ENCODE measurements at regions not wholly inside any gene's neighbourhood (a gene's known extent, or its start where the extent isn't known, plus 50 kb on each side); places are given as distances from the start of the nearest gene placed in this dataset.

DNA sequence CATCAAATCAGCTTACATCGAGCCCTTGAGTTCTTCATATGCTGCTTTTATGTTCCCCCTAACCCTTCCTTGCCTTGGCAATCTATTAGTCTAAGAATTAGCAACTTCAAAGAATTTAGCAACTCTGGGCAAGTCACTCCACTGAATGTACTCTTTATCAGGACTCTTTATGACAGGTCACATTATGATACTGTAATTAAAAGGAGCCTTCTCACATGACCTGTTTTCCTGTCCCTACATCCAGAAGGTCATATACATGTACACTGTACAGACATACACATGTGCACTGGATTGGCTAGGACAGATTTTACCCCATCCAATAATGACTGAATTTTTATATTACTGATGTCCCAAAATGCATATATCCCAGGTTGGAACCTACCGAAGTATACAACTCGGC is 463.1 kb downstream of the SHQ1 start:
- H3K4me3 ChIP-seq (ENCODE audit: insufficient read depth, low read depth, low read length), result no peak overlapping the region
- no peak for DNase-seq
- H3K27me3 ChIP-seq (ENCODE audit: control insufficient read depth, insufficient read depth, low read length), result no peaks in the 10 kb centered on the region
- no peaks in the 10 kb centered on the region for H3K36me3 ChIP-seq (replicated peaks; ENCODE audit: control insufficient read depth, insufficient read depth, low read length)

GRCh38 chr3:72384602-72385001 is 463.6 kb downstream of the SHQ1 start:
- DNase-seq, result no peak
- Histone ChIP-seq H3K4me3 (ENCODE audit: insufficient read depth, low read depth, low read length) (no peak overlapping the region), H3K27me3 (ENCODE audit: control insufficient read depth, insufficient read depth, low read length) (no peaks in the 10 kb centered on the region), H3K36me3 (replicated peaks; ENCODE audit: control insufficient read depth, insufficient read depth, low read length) (no peaks in the 10 kb centered on the region)

DNA sequence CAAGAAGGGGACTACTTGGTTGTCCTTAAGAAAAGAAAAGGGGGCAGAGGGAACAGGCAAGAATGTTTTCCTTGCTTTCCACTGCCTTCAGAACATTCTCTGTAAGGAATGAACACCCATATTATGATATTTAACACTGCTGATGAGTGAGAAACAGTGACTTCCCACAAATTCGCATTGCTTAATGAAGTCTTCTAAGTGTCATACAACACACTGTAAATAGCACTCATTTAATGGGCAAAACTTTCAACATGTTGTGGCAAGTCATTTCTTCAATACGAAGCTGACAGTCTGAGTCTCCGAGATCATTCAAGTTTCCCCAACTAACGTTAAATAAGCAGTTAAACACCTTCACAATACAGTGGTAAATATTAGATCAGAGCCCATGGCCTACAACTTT is 464.4 kb downstream of the SHQ1 start:
- DNase-seq, result no peak
- Histone ChIP-seq H3K36me3 (replicated peaks; ENCODE audit: control insufficient read depth, insufficient read depth, low read length) (no peaks in the 10 kb centered on the region), H3K27me3 (ENCODE audit: control insufficient read depth, insufficient read depth, low read length) (no peaks in the 10 kb centered on the region), H3K4me3 (ENCODE audit: insufficient read depth, low read depth, low read length) (no peak overlapping the region)

DNA sequence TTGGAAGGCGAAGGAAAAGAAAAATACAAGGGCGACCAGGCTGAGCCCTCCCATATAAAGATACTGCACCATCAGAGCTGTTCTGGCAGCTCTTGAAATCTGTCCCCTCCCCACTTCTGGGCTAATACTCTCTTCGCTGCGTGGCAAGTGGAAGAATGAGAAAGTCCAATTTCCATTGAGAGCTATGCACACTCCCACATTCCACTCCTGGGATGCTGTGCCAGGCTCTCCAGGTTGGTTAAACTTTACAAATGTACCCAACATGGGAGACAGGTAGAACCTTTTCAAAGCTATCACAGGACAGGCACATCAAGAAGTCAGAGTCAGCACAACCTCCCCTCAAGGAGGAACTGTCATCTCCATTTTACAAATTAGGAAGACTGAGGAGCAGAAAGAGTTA is 465.0 kb downstream of the SHQ1 start:
- Histone ChIP-seq H3K4me3 (ENCODE audit: insufficient read depth, low read depth, low read length) (no peak overlapping the region), H3K36me3 (replicated peaks; ENCODE audit: control insufficient read depth, insufficient read depth, low read length) (peaks cover 3% of the 10 kb centered on the region; the same call in 1 of the 2 replicates), H3K27me3 (ENCODE audit: control insufficient read depth, insufficient read depth, low read length) (no peaks in the 10 kb centered on the region)
- no peak for DNase-seq

DNA sequence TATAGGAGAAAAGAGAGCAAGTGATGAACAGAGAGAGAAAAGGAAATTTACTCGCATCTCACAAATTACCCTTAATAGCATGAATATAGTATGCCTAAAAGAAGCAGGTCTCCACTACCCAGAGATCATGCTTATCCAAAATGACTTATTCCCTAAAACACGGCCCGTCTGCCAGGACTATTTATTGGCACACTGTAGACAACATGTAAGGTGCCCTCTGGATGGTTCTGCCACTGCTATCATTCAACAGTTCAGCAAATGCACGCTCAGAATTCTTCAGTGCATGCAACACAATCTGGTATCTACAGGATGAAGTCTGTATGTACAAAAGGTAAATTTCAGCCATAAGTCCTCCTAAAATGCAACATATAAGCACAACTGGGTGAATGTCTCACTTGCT is 465.8 kb downstream of the SHQ1 start:
- DNase-seq, result no peak
- peaks cover 3% of the 10 kb centered on the region; the same call in 1 of the 2 replicates for H3K36me3 ChIP-seq (replicated peaks; ENCODE audit: control insufficient read depth, insufficient read depth, low read length)
- no peaks in the 10 kb centered on the region for H3K27me3 ChIP-seq (ENCODE audit: control insufficient read depth, insufficient read depth, low read length)
- H3K4me3 ChIP-seq (ENCODE audit: insufficient read depth, low read depth, low read length), result no peak overlapping the region

- no peak overlapping the region for H3K4me3 ChIP-seq (ENCODE audit: insufficient read depth, low read depth, low read length)
- H3K36me3 ChIP-seq (replicated peaks; ENCODE audit: control insufficient read depth, insufficient read depth, low read length), result peaks cover 3% of the 10 kb centered on the region; the same call in 1 of the 2 replicates
- no peaks in the 10 kb centered on the region for H3K27me3 ChIP-seq (ENCODE audit: control insufficient read depth, insufficient read depth, low read length)
- no peak for DNase-seq
Measured at GRCh38 chr3:72381584-72381983, 466.7 kb downstream of the SHQ1 start.

DNA sequence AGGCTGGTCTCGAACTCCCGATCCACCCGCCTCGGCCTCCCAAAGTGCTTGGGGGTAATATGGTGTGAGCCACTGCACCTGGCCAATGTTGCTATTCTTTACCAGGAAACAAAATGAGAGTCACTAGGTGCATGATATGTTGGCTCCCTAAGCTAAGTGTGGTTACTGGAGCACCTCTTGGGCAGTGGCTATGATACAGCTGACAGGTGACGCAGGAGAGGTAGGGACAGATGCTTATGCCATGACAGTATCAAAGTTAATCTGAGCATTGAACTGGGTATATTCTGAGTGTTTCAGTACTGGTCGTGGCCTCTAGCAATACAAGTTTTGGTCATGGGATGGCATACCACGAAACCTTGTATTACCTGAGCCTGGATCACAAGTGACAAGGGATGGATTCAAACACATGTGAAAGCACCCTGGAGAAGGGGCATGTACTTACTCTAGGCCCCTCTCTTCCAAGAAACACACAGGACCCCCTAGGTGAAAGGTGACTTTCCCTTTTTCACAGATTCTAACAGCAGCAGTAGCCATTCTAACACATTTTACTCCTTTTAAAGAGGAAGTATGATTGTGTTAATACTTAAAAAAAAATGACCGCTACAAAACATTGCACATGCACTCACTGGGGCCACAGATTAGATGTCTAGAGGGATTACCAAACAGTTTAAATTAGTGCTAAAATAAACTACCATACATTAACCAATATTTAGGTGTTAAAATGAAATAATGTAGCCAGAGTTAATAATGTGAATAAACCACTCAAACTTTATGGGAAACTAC is 467.3 kb downstream of the SHQ1 start:
- no peak overlapping the region for H3K4me3 ChIP-seq (ENCODE audit: insufficient read depth, low read depth, low read length)
- H3K27me3 ChIP-seq (ENCODE audit: control insufficient read depth, insufficient read depth, low read length), result no peaks in the 10 kb centered on the region
- H3K36me3 ChIP-seq (replicated peaks; ENCODE audit: control insufficient read depth, insufficient read depth, low read length), result peaks cover 3% of the 10 kb centered on the region; the same call in 1 of the 2 replicates
- no peak for DNase-seq

GRCh38 chr3:72380193-72380592 is 468.1 kb downstream of the SHQ1 start:
- Histone ChIP-seq H3K27me3 (ENCODE audit: control insufficient read depth, insufficient read depth, low read length) (no peaks in the 10 kb centered on the region), H3K4me3 (ENCODE audit: insufficient read depth, low read depth, low read length) (no peak overlapping the region), H3K36me3 (replicated peaks; ENCODE audit: control insufficient read depth, insufficient read depth, low read length) (peaks cover 3% of the 10 kb centered on the region; the same call in 1 of the 2 replicates)
- DNase-seq, result no peak

- Histone ChIP-seq H3K27me3 (ENCODE audit: control insufficient read depth, insufficient read depth, low read length) (no peaks in the 10 kb centered on the region), H3K4me3 (ENCODE audit: insufficient read depth, low read depth, low read length) (no peak overlapping the region), H3K36me3 (replicated peaks; ENCODE audit: control insufficient read depth, insufficient read depth, low read length) (peaks cover 3% of the 10 kb centered on the region; the same call in 1 of the 2 replicates)
- DNase-seq, result no peak
Measured at GRCh38 chr3:72379500-72380187, 468.6 kb downstream of the SHQ1 start.

- Histone ChIP-seq H3K36me3 (replicated peaks; ENCODE audit: control insufficient read depth, insufficient read depth, low read length) (peaks cover 3% of the 10 kb centered on the region; the same call in 1 of the 2 replicates), H3K27me3 (ENCODE audit: control insufficient read depth, insufficient read depth, low read length) (no peaks in the 10 kb centered on the region), H3K4me3 (ENCODE audit: insufficient read depth, low read depth, low read length) (no peak overlapping the region)
- DNase-seq, result no peak
Measured at GRCh38 chr3:72378287-72378686, 470.0 kb downstream of the SHQ1 start.

GRCh38 chr3:72376956-72377710 is 471.1 kb downstream of the SHQ1 start:
- Histone ChIP-seq H3K4me3 (ENCODE audit: insufficient read depth, low read depth, low read length) (no peak overlapping the region), H3K27me3 (ENCODE audit: control insufficient read depth, insufficient read depth, low read length) (no peaks in the 10 kb centered on the region), H3K36me3 (replicated peaks; ENCODE audit: control insufficient read depth, insufficient read depth, low read length) (peaks cover 3% of the 10 kb centered on the region; the same call in 1 of the 2 replicates)
- no peak for DNase-seq

DNA sequence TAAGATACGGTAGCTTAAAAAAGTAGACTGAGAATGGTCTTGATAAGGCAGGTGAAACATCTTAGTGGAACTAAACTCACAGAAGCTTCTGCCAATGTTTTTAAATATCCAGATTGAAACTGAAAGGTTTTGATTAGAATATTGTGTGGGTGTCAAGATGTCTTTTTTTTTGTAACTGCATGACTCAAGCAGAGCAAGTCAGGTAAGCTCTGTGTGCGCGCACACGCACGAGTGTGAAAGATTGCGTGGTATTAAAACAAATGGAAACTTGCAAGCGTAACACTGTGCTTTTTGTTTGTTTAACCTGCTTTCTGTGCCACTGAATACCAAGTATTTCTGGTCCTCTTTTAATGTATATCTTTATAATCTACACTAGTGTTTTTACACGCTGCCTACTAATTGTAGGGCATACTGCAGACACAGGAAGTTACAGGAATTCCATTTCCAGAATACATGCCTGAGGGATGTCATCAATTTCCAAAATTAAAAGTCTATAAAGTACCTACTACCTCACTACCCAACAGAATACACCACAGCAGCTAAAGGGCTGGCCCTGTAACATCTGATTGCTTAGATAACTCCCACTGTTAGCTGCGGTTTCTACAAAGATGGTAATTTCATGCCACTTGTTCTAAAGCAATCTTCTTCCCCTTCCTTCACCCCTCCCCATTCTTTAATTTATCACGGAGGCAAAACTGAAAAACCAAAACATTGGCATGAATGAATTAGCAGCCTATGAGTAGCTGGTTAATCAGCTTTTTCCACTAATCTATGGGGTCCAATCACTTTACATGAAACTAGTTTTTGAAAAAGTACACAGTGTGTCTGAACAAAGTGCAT is 472.8 kb downstream of the SHQ1 start:
- no peaks in the 10 kb centered on the region for H3K27me3 ChIP-seq (ENCODE audit: control insufficient read depth, insufficient read depth, low read length)
- no peak for DNase-seq

DNA sequence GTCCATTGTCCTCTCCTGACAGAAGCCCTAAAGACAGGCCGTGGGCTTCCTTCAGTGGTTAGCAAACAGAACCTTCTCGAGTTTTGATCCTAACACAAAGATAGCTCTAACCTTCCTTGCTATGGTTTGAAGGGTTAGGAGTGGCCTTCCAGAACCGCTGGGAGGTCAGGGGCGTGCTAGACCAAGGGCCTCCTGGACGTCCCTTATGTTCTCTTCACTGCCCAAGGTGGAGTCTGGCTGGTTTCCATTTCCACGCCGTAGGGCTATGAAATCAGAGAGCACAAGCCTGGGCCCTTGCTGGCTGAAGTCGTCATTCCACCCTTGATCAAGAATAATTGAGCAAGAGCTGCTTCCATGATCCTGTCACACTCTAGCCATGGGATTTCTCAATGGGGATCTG is 475.1 kb downstream of the SHQ1 start:
- H3K4me3 ChIP-seq (ENCODE audit: insufficient read depth, low read depth, low read length), result no peak overlapping the region
- DNase-seq, result no peak
- no peaks in the 10 kb centered on the region for H3K27me3 ChIP-seq (ENCODE audit: control insufficient read depth, insufficient read depth, low read length)
- no peaks in the 10 kb centered on the region for H3K36me3 ChIP-seq (replicated peaks; ENCODE audit: control insufficient read depth, insufficient read depth, low read length)

More for the DNA sequence above, 472.8 kb downstream of the SHQ1 start:
- no peak overlapping the region for H3K4me3 ChIP-seq (ENCODE audit: insufficient read depth, low read depth, low read length)
- peaks cover 3% of the 10 kb centered on the region; the same call in 1 of the 2 replicates for H3K36me3 ChIP-seq (replicated peaks; ENCODE audit: control insufficient read depth, insufficient read depth, low read length)

DNA sequence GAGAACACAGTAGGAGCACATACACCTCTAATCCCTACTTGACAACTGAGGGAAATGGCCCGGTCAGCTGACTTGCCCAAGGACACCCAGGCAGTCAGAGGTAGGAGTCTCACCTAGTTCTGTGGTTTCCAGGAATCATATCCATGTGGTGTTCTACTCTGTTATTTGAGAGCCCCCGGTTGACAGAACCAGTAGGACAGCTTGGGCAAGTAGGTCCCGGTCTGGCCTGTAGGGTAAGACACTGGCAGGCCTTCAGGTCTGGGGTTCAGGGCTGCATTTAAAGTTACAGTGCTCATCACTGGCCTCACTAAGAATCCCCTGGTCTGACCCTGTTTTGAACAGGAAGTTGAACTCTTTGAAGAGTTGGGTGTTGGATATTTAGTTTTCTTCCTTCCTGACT is 476.1 kb downstream of the SHQ1 start:
- Histone ChIP-seq H3K36me3 (replicated peaks; ENCODE audit: control insufficient read depth, insufficient read depth, low read length) (no peaks in the 10 kb centered on the region), H3K27me3 (ENCODE audit: control insufficient read depth, insufficient read depth, low read length) (no peaks in the 10 kb centered on the region), H3K4me3 (ENCODE audit: insufficient read depth, low read depth, low read length) (no peak overlapping the region)
- DNase-seq, result no peak

Data from H7 (cell line).